ENCODE measurements at regions not wholly inside any gene's neighbourhood (a gene's known extent, or its start where the extent isn't known, plus 50 kb on each side); places are given as distances from the start of the nearest gene placed in this dataset.

DNA sequence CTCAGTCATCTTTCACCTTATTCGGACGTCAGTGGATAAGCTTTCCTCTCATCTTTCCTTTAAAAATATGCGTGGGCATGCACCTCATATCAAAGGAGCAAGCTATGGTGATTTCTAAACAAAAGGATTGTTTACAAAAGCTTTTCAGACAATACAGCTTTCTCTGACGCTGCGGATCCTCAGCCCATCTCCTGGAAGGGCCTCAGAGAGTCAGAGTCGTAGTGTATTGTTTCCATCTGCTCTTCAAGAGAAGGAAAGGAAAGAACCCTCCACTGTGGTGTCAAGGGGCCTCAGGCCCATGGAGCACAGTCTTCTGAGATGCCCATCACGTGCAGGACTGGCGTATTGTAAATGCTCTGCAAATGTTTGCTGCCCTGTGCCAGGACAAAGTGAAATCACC is 163.4 kb upstream of the MAP1B start:
- FAIRE-seq (no peak), DNase-seq (ENCODE audit: insufficient read length, low spot score) (no peak)
- TF ChIP-seq, protein P1, sequence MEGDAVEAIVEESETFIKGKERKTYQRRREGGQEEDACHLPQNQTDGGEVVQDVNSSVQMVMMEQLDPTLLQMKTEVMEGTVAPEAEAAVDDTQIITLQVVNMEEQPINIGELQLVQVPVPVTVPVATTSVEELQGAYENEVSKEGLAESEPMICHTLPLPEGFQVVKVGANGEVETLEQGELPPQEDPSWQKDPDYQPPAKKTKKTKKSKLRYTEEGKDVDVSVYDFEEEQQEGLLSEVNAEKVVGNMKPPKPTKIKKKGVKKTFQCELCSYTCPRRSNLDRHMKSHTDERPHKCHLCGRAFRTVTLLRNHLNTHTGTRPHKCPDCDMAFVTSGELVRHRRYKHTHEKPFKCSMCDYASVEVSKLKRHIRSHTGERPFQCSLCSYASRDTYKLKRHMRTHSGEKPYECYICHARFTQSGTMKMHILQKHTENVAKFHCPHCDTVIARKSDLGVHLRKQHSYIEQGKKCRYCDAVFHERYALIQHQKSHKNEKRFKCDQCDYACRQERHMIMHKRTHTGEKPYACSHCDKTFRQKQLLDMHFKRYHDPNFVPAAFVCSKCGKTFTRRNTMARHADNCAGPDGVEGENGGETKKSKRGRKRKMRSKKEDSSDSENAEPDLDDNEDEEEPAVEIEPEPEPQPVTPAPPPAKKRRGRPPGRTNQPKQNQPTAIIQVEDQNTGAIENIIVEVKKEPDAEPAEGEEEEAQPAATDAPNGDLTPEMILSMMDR (IDR thresholded peaks at IDR 0.05; ENCODE audit: insufficient read depth, missing control alignments), result no peak

DNA sequence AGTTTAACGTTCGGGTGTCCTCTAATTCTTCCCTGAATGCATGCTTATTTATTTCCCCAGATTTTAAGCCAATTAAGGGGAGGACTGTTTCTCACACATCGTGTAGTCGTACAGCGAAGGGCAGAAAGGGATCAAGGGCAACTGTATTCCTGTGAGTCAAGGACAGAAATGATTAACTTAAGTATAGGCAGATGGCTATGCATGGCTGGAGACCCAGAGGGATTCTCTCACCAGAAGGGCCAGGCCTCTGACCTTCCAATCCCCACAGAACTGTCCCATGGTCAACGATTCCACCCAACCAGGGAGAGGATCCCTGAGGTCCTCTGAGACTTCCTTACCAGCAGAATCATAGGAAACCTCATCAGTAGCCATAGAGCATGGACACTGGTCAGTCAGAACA is 161.8 kb upstream of the MAP1B start:
- TF ChIP-seq, protein P1 (IDR thresholded peaks at IDR 0.05; ENCODE audit: insufficient read depth, missing control alignments), result no peak
- DNase-seq (ENCODE audit: insufficient read length, low spot score) (no peak), FAIRE-seq (no peak)

DNA sequence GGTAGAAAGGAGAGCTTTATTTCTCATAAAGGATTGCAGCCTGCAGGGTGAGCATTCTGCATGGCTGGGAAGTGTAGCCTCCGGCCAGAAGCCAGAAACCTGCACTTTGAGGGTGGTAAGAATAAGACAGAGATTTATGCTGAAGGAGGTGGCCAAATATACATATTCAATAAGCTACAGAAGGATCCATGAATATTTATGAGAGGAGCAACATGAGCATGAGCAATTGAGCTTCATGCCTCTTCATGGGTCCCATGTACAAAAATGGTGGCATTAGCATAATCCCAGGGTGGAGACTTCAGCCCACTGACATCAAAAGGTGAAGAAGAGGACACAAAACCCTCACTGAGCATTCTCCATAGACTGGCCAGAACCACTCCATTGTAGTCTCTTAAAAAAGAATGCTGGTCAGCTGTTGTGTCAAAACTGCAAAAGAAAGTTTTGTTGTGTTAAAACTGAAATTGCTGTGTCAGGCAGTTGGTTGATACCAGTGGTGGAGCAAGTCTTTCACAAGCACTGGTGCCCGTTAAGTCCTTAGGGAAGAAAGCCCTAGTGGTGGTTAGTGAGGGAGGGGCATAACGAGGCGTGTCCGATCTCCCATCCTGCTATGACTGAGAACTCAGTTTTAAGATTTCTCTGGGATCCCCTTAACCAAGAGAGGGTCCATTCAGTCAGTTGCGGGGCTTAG is 160.8 kb upstream of the MAP1B start:
- TF ChIP-seq, protein P1 (IDR thresholded peaks at IDR 0.05; ENCODE audit: insufficient read depth, missing control alignments), result no peak
- DNase-seq (ENCODE audit: insufficient read length, low spot score), result no peak
- FAIRE-seq, result no peak

DNA sequence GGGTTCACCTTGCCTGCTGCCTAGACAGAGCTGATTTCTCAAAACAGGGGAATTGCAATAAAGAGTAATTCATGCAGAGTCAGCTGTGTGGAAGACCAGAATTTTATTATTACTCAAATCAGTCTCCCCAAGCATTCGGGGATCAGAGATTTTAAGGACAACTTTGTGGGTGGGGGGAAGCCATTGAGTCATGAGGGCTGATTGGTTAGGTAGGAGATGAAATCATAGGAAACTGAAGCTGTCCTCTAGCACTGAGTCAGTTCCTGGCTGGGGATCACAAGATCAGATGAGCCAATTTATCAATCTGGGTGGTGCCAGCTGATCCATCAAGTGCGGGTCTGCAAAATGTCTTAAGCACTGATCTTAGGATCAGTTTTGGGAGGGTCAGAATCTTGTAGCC is 159.1 kb upstream of the MAP1B start:
- DNase-seq (ENCODE audit: insufficient read length, low spot score) (no peak), FAIRE-seq (no peak)
- TF ChIP-seq, protein P1 (IDR thresholded peaks at IDR 0.05; ENCODE audit: insufficient read depth, missing control alignments), result no peak

DNA sequence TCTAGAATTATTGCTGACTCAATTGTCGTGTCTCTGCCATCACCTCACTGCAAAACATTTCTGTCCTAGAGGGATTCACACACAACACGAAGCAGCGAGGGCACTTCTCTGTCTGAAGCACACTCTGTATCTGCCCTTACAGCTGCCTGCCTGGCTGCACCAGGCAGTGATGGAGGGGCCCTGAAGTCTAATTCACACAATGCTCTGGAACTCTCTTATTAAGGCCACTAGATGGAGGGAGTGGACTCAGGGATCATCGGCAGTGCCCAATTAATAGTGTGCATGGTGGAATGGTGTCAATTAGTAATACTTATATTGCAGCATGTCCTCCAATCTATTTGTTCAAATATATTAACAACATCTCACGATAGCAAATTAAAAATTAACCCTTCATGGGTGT is 157.5 kb upstream of the MAP1B start:
- FAIRE-seq, result no peak
- no peak for DNase-seq (ENCODE audit: insufficient read length, low spot score)
- TF ChIP-seq, protein P1 (IDR thresholded peaks at IDR 0.05; ENCODE audit: insufficient read depth, missing control alignments), result no peak

DNA sequence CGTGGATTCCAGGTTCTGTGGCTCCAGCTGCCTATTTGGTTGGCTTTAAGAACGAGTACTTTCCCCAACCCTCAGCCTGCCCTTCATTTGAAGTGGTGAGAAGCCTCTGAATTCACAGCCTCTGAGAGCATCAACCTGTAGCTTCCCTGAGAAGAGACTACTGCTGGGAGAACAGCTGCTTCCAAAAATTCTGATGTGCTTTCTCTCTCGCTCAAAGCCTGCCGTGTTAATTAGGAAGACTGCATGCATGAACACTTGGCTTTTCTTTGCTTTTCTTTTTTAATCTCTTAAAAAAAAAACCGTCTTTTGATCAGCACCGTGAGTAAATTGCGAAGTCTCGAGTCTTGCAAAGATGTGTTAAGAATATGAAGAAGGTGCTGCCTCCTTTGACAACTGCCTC is 153.4 kb upstream of the MAP1B start:
- FAIRE-seq (no peak), DNase-seq (ENCODE audit: insufficient read length, low spot score) (no peak)
- TF ChIP-seq, protein P1 (IDR thresholded peaks at IDR 0.05; ENCODE audit: insufficient read depth, missing control alignments), result no peak

DNA sequence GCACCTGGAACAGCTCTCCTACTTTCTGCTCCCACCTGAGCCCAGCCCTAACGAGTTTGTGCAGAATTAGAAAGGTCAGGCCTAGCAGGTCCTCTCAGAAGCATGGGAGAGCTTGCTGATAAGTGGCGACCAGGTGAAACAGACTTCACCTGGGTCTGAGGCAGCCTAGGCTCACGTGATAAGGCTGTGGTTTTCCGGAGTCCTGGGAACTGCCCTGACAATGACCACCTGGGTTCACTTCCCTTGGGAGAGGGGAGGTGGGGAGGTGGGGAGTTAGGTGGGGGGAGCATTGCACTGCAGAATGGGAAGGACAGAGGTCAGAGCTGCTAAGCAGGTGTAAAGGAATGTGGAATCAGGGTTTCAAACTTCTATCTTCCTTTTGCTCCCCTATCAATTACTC is 152.9 kb upstream of the MAP1B start:
- FAIRE-seq (no peak), DNase-seq (ENCODE audit: insufficient read length, low spot score) (no peak)
- TF ChIP-seq, protein P1 (IDR thresholded peaks at IDR 0.05; ENCODE audit: insufficient read depth, missing control alignments), result no peak
